PC-9 (cell line): ENCODE measurements at regions not wholly inside any gene's neighbourhood (a gene's known extent, or its start where the extent isn't known, plus 50 kb on each side); places are given as distances from the start of the nearest gene placed in this dataset.

Experiments used
- BruUV-seq: library from RNA; stranded (reverse); fragments of 400-500 nt; replicated peaks from 2 replicates; lab custom pipeline; 2021; lab: Mats Ljungman, UMichigan
- CTCF ChIA-PET: fragments of 300-600 bp; sonication (Branson Sonifier 250); formaldehyde crosslinking; loops from one replicate; lab custom pipeline; 2022; ENCODE audit warnings: antibody characterized with exemption; lab: Charles Lee
- POLR2A ChIA-PET: fragments of 300-600 bp; sonication (Branson Sonifier 250); formaldehyde crosslinking; loops from one replicate; lab custom pipeline; 2022; ENCODE audit warnings: antibody characterized with exemption; ENCODE audit not compliant: unreplicated experiment; lab: Charles Lee
- DNase-seq, 2 experiments: peaks; one replicate each; pipeline versions ENCODE4 v3.0.0 to v3.0.0-alpha.2; 2015 to 2022; ENCODE audit warnings: mixed read lengths in 1 of 2
- H2AFZ ChIP-seq: fragments of 200-600 bp; sonication (generic); 2 replicates; pipeline ENCODE4 v1.8.1; 2017; ENCODE audit warnings: antibody characterized with exemption
- H3F3A ChIP-seq: fragments of 200-600 bp; sonication (generic); 2 replicates; pipeline ENCODE4 v1.8.1; 2017; ENCODE audit warnings: antibody characterized with exemption, mild to moderate bottlenecking, low read depth; ENCODE audit not compliant: insufficient read depth
- H3K27ac ChIP-seq: fragments of 200-600 bp; sonication (generic); 2 replicates; pipeline ENCODE4 v1.6.1; 2016; ENCODE audit warnings: mixed run types
- H3K27me3 ChIP-seq: fragments of 200-600 bp; sonication (generic); 2 replicates; pipeline ENCODE4 v1.6.1; 2016; ENCODE audit warnings: low read depth, mixed run types; ENCODE audit not compliant: insufficient read depth
- H3K36me3 ChIP-seq: fragments of 200-600 bp; sonication (generic); 2 replicates; pipeline ENCODE4 v1.6.1; 2016; ENCODE audit warnings: low read depth, mixed run types
- H3K4me1 ChIP-seq: fragments of 200-600 bp; sonication (generic); replicated peaks from 2 replicates; pipeline ENCODE4 v1.6.1; 2016; ENCODE audit warnings: mixed run types; ENCODE audit not compliant: insufficient read depth
- H3K4me2 ChIP-seq: fragments of 200-600 bp; sonication (generic); 2 replicates; pipeline ENCODE4 v1.6.1; 2017; ENCODE audit warnings: mixed run types
- H3K4me3 ChIP-seq: fragments of 200-600 bp; sonication (generic); 2 replicates; pipeline ENCODE4 v1.6.1; 2016; ENCODE audit warnings: mixed run types
- H3K79me2 ChIP-seq: fragments of 200-600 bp; sonication (generic); 2 replicates; pipeline ENCODE4 v1.6.1; 2017; ENCODE audit warnings: low read depth, mixed run types
- H3K9me2 ChIP-seq: fragments of 200-600 bp; sonication (generic); 2 replicates; pipeline ENCODE4 v1.8.1; 2017; ENCODE audit warnings: mild to moderate bottlenecking; ENCODE audit not compliant: insufficient read depth
- H3K9me3 ChIP-seq: fragments of 200-600 bp; sonication (generic); 2 replicates; pipeline ENCODE4 v1.8.1; 2016; ENCODE audit warnings: low read depth; ENCODE audit not compliant: insufficient read depth
- H4K20me1 ChIP-seq: fragments of 200-600 bp; sonication (generic); 2 replicates; pipeline ENCODE4 v1.8.1; 2017; ENCODE audit not compliant: insufficient read depth
- EZH2 ChIP-seq: fragments of 200-600 bp; sonication (generic); IDR thresholded peaks from 2 replicates; pipeline ENCODE4 v1.8.0; 2017; ENCODE audit warnings: antibody characterized with exemption, low read depth
- intact Hi-C: fragments of 100-400 bp; cut with micrococcal nuclease; formaldehyde crosslinking; loops from one replicate; pipeline ENCODE4 v1.10.0; 2022; ENCODE audit not compliant: unreplicated experiment
- TF ChIP-seq, protein P1 (sequence below): fragments of 200-600 bp; sonication (generic); conservative IDR thresholded peaks from 2 replicates; pipeline ENCODE4 v1.6.1; 2017; ENCODE audit warnings: mixed run types, antibody characterized with exemption, mild to moderate bottlenecking, moderate library complexity

DNA sequence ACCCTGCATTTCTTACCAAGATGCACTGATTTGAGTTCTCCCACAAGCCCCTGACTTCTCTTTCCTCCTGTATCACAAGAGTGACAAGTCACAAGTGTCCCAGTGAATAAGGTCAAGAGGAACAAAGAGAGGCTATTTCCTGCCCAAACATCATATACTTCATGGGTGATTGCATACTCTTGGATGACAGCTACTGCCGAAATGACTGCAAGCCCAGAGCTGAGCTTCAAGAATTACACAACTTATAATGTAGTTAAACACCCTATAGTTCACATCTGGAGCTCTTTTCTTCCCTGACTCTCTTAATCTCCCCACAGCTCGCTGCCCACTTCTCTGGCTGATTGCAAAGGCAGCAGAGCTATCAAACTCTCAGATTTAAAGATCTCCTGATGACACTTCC, 289.7 kb upstream of the PARD3B start:
- H2AFZ ChIP-seq = no peak overlapping the region
- TF ChIP-seq, protein P1, sequence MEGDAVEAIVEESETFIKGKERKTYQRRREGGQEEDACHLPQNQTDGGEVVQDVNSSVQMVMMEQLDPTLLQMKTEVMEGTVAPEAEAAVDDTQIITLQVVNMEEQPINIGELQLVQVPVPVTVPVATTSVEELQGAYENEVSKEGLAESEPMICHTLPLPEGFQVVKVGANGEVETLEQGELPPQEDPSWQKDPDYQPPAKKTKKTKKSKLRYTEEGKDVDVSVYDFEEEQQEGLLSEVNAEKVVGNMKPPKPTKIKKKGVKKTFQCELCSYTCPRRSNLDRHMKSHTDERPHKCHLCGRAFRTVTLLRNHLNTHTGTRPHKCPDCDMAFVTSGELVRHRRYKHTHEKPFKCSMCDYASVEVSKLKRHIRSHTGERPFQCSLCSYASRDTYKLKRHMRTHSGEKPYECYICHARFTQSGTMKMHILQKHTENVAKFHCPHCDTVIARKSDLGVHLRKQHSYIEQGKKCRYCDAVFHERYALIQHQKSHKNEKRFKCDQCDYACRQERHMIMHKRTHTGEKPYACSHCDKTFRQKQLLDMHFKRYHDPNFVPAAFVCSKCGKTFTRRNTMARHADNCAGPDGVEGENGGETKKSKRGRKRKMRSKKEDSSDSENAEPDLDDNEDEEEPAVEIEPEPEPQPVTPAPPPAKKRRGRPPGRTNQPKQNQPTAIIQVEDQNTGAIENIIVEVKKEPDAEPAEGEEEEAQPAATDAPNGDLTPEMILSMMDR = no peak
- no peak for TF ChIP-seq EZH2
- intact Hi-C loops = no loop called here
- H4K20me1 ChIP-seq = no peaks in the 10 kb centered on the region
- BruUV-seq = no TSS peak
- H3K79me2 ChIP-seq = no peaks in the 10 kb centered on the region
- H3K27me3 ChIP-seq = no peaks in the 10 kb centered on the region
- no peak overlapping the region for H3K4me3 ChIP-seq
- H3K9me3 ChIP-seq = no peaks in the 10 kb centered on the region
- H3K9me2 ChIP-seq = no peaks in the 10 kb centered on the region
- H3K4me2 ChIP-seq = no peak overlapping the region
- no peaks in the 10 kb centered on the region for H3K36me3 ChIP-seq
- CTCF ChIA-PET = no interaction called here
- H3K4me1 ChIP-seq = no peaks in the 10 kb centered on the region
- no peak for DNase-seq
- H3K27ac ChIP-seq = no peak overlapping the region
- H3F3A ChIP-seq = no peaks in the 10 kb centered on the region
- POLR2A ChIA-PET = no interaction called here

DNA sequence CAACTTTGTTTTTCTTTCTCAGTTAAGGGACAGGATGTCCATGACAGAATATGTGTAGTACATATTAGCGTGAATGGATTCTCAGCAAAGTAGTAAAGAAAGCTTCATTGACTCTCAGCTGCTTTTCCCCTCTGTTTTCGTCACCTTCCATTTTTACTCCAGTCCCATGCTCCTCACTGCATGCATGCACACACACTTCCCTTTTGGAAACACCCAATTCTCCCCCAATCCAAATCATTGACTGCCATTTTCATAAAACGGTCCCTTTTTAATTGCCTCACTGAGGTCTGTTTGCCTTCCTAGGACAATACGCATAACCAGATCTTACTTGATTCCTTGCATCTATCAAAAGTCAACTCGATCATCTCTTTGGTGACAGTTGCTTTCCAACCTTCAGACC, 287.5 kb upstream of the PARD3B start:
- Histone ChIP-seq H3F3A (no peaks in the 10 kb centered on the region), H3K79me2 (no peaks in the 10 kb centered on the region), H3K27me3 (no peaks in the 10 kb centered on the region), H4K20me1 (no peaks in the 10 kb centered on the region), H3K4me1 (no peaks in the 10 kb centered on the region), H3K4me2 (no peak overlapping the region), H2AFZ (no peak overlapping the region), H3K9me3 (no peaks in the 10 kb centered on the region), H3K27ac (no peak overlapping the region), H3K36me3 (no peaks in the 10 kb centered on the region), H3K9me2 (no peaks in the 10 kb centered on the region), H3K4me3 (no peak overlapping the region)
- TF ChIP-seq, protein P1 = no peak
- no peak for TF ChIP-seq EZH2
- ChIA-PET POLR2A (no interaction called here), CTCF (no interaction called here)
- intact Hi-C loops = no loop called here
- no TSS peak for BruUV-seq
- no peak for DNase-seq

DNA sequence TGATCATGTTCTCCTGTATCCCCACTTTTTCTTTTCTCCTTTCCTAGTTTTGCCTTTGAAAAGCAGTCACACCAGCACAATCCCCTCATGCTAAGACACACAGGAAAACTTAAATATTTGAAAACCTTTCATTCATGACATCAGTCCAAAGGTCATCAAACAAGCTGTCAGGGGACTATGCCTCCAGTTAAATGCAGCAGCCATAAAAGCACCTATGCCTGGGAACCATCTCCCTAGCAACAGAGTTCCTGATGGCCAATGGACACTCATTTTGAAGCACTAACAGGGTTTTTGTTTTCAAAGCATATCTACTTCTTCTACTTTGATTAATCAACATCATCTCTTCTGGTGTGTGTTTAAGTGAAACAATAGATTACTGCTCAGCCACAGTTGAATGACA, 286.4 kb upstream of the PARD3B start:
- H3K4me3 ChIP-seq = no peak overlapping the region
- no peak for TF ChIP-seq EZH2
- TF ChIP-seq, protein P1 = no peak
- no peak for DNase-seq
- H3K9me3 ChIP-seq = no peaks in the 10 kb centered on the region
- no peaks in the 10 kb centered on the region for H3K79me2 ChIP-seq
- H3F3A ChIP-seq = no peaks in the 10 kb centered on the region
- no peaks in the 10 kb centered on the region for H3K36me3 ChIP-seq
- no peak overlapping the region for H3K4me2 ChIP-seq
- no peaks in the 10 kb centered on the region for H3K27me3 ChIP-seq
- BruUV-seq = no TSS peak
- intact Hi-C loops = no loop called here
- ChIA-PET POLR2A (no interaction called here), CTCF (no interaction called here)
- H3K27ac ChIP-seq = no peak overlapping the region
- H2AFZ ChIP-seq = no peak overlapping the region
- H3K4me1 ChIP-seq = no peaks in the 10 kb centered on the region
- H3K9me2 ChIP-seq = no peaks in the 10 kb centered on the region
- H4K20me1 ChIP-seq = no peaks in the 10 kb centered on the region
